ENCODE measurements at regions not wholly inside any gene's neighbourhood (a gene's known extent, or its start where the extent isn't known, plus 50 kb on each side); places are given as distances from the start of the nearest gene placed in this dataset.

DNA sequence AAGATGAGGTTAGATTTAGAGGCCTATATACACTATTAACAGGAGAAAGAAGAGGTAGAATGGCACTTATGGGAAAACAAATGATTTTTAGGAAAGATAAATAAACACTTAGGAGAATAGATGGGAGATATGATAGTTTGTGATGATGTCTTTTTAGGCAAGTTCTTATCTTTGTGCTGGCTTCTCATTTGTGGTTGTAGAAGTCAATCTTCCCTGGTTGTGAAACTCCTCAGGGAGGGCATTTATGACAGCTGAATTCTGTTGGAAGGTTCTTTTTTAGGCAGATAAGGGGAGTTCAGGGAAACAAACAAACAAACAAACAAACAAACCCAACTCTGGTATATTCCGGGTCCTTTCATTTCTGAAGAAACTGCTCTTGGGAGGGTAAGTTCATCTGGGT lies 311.8 kb downstream of the AEBP2 start:
- TF ChIP-seq POLR2AphosphoS5 (IDR thresholded peaks at IDR 0.05; ENCODE audit: low read depth, low read length) (no peak), POLR2A (IDR thresholded peaks at IDR 0.05; ENCODE audit: low read depth, low read length) (no peak), TAF1 (IDR thresholded peaks at IDR 0.05; ENCODE audit: borderline replicate concordance, low read depth, low read length) (no peak)

Measured in GM12892 (cell line).